HG02870 (cell line): ENCODE measurements at regions not wholly inside any gene's neighbourhood (a gene's known extent, or its start where the extent isn't known, plus 50 kb on each side); places are given as distances from the start of the nearest gene placed in this dataset.

Experiments
- ATAC-seq: cut with Tn5 transposase; IDR thresholded peaks from one replicate; pipeline ENCODE4 v1.9.1; 2021; ENCODE audit warnings: mild to moderate bottlenecking, moderate library complexity; ENCODE audit not compliant: unreplicated experiment

DNA sequence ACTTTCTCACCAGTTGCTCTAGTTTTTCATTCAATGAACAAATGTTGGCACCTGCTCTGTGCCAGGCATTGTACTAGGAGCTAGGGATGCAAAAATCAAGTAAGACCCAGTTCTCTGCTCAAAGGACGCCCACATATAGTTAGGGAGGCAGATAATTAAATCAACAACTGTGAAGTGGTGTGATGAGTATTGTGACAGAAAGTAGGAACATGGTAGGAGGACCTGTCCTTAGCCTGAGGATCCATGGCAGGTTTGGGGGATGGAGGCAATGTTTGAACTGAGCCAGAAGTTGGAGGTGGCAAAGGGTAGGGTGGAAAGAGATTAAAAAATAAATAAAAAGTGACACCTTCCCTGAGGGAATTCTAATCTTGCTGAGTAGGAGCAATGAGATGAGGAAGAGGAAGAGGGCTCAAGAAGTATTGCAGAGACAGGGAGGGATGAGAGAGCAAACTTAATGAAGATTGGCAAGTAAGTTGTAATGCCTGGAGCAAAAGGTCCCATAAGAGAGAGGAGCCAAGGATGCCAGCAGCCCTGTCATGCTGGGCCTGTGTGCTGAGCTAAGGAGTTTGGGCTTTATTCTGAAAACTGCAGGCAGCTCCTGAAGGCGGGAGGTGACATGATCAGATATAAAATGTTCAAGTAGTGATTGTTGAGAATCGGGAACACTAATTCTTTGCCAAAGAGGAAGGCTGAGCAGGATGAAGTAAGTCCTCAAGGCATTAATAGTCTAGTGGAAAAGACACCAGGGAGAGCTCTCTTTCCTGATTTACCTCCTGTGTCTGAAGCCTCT lies 184.3 kb upstream of the PPP2R3A start:
- no peak for ATAC-seq

DNA sequence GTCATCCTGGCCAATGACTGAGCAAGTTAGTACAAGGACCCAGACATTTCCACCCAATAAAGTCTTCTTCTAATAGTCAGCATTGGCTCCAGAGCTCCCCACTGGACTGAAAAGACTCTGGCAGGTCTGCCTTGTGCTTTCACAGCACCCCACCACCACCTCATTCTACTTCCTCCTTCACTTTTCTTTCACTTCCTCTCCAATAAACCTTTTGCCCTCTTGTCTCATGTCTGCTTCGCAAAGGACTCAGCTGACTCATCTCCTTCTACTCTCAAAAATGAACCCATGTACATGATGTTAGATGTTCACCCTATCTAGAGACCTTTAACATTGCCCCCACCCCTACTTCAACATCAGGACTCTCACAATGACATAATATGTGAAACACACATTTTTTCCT lies 181.0 kb upstream of the PPP2R3A start:
- peak; percentile 85 for ATAC-seq

DNA sequence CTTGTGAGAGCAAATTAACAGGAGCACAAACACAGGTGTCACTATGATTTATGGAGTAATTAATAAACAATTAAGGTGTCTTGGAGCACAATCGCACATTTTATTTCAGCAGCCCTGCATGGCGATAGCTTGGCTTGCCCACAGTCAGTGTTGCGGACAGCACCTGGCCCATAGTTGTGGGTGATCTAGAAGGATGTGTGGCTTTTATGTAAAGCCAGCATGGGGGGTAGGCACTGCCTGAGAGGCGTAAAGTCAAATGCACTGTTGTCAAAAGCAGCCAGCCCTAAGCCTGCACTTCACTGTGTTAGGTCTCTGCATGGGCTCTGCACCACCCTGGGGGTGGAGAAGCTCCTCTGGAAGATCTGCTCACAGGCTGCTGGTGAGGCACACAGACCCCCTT lies 177.4 kb upstream of the PPP2R3A start:
- ATAC-seq = no peak

DNA sequence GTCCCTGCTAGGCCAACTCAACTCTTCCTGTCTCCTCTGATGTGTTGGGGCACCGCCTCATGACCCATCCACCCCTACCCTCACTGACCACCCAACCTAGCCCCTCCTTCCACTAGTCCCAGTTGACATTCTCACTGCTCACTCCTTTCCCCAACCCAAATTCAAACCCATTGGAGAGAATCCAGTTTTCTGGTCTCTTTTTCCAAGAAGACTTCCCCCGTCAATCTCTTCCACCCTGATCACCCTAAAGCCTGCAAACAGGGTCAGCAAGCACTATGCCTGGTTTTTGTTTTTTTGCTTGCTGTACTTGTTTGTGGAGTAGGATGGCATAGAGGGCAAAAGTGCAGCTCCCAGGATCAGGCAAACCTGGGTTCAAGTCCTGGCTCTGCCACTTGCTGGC lies 176.6 kb upstream of the PPP2R3A start:
- no peak for ATAC-seq

DNA sequence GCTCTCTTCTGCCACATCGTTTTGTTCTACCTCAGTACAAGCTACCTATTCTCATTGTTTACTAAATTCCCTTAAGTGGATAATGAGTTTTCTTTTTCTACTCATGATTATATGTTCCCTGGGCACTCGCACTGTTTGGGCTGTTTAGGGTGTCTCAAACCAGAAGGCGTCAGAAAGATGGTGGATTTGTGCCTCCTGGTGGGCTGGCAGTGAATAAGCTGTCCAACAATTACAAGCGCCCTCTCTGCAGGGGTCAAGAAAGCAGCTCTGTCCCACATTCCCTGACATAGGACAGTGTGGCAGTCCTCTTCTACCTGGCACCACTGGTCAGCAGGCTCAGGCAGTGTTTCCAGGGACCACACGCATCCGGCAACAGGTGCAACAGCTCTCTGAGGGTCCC lies 173.4 kb upstream of the PPP2R3A start:
- no peak for ATAC-seq

DNA sequence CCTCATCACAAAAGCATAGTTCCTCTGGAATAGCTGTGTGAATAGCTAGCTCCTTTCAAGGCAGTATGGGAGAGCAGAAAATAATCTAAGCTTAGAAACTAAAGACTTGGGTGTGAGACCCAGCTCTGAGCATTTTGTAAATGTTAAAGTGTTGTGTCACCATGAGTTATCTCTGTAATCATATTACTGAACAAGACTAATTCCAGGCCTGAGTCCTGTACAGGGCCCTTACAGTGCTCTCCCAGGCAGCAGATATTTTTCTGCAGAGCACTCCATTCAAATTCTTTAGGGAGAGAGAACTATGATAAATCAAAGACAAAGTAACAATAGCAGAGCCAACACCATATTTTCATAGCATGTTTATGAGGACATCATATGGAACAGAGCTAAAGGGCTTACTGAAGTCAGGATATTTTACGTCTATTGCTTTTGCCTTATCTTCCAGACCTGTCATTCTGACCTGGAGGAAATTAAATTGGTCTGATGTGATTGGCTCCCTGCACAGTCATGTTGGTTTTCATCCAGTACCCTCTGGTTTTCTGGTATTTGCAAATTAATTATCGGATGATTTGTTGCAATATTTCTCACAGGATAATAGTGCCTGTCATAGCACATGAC lies 172.6 kb upstream of the PPP2R3A start:
- no peak for ATAC-seq

DNA sequence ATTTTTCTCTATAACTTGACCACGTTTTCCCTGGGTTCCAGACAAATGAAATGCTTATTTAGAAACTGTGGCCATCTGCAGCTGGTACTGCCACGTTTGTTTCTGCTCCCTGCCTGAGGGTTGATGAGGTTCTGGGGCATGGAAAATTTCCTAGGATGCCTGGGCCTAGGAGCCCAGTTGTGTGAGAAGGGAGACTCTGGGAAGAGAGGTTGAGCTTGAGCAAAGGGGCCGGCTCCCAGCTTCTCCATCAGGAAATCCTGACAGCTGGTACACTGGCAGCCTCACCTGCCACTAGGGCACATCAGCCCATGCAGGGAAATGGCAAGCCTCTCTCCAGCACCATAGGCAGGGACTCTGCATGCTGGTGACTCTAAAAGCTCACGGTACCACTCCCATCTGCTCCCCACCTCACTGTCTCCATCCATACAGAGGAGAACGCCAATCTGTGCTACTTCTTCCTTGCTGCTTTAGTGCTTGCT lies 165.4 kb upstream of the PPP2R3A start:
- no peak for ATAC-seq

DNA sequence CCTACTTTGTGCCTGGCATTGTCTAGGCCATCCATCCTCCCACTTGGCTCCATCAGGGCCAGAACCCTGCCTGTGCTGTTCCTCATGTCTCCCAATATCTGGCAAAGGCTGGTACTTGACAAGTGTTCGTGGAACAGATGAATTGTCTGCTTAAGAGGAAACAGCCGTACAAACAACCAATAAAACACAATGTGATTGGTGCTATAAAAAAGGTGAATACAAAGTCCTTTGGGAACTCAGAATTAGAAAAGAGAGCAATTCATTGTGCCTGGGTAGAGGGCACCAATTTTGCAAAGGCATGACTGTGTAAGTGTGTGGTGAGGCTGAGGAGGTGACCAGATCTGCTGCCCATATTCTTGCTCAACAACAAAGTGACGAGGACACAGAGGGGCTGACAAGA lies 164.5 kb upstream of the PPP2R3A start:
- no peak for ATAC-seq

DNA sequence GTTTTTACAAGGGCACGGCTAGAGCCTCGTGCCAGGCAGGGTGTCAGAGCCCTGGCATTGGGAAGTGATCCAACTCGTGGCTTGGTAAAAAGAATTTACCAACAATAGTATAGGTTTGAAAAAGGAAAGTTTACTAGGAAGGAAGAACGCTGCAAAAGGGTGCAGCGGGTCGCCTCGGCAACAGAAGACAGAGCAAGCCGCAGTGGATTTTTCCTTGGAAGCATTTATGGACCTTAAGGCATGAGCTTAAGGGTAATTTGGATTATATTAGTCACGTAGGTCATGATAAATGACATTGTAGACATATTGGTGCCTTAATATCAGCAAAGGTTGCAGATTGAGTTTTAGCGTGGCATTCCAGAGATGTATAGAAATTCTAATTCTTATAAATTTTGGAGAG lies 163.4 kb upstream of the PPP2R3A start:
- no peak for ATAC-seq

DNA sequence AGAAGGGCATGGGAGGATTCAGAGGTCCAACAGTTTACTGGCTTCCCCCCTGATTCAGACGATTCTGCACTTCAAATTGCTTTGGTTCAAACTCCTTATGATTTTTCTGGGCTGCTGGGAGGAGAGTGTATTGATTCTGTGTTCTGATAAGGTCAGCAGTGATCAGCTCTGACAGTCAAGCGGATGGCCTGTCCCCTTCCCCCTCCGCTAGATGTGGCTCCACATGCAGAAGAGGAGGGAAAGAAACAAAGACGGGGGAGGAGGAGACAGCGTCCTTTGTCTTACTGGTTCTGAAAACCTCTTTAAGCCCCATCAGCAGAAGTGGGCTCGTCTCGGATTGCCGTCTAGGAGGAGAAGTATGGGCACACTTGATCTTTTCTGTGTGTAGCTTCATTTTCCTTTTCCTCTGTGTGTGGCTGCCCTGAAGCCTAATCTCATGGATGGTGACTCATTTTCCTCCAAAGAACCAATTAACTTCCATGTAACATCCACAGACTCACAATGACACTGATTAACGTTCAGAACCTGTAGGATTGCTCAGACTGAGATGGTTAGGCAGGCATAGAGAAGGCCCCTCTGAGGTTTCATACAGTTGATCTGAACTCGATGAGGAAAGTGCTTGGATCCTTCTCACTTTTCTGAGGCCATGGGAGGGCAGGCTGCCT lies 162.4 kb upstream of the PPP2R3A start:
- no peak for ATAC-seq

DNA sequence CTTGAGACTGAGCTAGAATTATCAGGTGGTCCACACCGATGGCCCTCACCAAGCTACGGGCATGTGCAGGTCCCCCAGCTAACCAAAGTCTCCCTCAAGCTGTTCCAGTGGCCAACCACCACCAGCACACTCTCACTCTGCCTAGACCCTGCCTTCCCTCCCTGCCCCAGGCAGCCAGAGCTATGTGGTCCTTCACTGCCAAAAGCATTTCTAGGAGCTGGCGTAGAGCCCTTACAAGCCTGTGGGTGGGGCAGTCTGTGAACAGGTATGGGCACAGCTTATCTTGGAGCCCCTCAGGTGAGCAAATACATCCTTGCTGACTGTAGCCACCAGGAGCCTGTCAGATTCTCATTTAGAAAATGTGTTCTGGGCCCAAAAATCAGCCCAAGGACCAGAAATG lies 159.8 kb upstream of the PPP2R3A start:
- ATAC-seq = no peak

DNA sequence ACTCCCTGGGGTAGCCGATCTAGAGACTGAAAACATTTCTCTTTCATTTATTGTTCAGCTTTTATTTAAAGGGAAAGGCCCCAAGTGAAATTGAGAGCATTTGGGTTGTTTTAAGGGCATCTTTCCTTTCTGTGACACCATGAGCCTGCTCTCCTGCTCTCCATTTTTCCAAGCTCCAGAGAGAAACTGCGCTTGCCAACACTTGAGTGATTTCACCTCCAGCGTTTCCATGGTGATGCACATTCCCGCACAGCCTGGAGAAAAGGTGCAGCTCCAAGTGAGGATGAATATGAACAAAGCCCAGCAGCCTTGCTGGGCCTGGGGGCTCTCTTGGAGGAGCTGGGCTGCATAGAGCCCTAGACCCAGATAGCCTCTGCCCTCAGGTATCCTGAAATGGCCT lies 159.2 kb upstream of the PPP2R3A start:
- ATAC-seq = no peak

DNA sequence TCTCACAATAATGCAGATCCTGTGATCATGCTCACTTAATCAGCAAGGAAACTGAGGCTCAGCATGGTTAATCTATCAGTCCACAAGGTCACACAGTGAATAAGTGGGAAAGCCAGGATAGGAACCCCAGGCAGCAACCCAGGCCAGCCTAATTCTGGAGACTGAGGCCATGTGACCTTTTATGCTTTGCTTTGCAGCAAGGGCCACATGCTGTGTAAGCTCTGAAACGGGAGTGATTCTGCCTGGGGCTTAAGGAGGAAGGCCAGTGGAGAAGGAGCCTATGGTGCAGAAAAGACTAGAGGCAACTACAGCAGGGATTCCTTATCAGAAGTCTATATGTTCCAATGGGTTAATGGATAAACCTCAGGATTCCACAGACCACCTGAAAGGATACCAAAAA lies 157.6 kb upstream of the PPP2R3A start:
- ATAC-seq = no peak

DNA sequence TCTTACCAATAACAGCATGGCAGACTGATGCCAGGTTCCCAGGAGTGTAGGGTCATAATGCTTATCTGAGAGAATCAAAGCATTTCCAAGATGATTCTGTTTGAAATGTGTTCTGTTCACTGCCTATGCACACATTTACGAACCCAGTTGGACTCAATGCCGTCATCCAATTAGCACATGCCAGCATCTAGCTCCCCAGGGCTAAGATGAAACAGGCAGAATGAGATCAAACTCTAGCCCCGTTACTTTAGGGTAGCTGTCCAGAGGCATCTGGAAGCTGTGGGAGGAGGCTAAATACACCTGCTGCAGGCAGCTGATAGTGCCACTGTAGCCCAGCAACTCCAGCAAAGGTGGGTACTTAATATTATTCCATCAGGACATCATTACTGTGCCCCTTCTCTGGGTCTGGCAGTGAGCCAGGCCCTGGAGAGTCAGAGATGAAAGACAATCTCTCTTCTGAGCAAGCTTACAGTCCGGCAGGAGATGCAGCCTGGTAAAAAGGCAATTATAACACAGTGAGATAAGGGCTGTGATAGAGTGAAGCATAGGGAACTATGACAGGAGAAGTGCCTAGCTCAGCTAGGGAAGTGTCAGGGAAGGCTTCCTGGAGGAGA lies 156.4 kb upstream of the PPP2R3A start:
- ATAC-seq = no peak

DNA sequence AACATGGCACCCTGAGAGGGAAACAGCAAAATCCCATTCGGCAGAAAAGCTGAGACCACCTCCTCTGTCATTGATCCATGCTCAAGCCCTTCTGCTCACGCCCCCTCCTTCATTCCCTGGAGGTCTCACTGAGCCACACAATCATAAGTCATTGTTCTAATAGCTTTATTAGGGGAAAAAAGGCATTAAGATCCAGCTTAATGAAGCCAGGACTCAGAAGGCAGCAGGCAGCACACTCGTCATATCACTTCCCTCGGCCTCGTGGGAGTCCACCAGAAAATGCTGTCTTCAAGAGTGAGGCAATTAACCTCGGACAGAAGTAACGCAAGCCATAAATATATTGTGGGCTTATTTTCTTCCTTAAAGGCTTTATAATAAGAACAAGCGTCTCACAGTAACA lies 153.9 kb upstream of the PPP2R3A start:
- ATAC-seq = no peak

DNA sequence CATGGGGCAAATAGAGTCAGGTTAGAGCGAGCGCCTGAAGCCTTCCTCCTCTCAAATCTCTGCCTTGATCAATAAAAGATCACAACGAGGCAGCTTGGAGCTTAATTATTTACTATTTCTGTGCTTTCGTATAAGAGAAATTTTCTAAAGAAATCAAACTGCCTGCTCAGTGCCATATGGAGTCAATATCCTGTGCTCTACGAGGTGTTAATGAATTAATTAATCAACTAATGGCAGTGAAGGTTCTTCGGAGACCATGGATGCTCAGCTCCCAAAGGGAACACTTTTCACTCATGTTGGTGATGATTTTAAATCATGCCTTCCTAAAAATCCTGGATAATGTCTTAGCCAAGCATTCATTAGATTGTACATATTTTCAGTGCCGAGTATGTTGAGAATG lies 153.5 kb upstream of the PPP2R3A start:
- no peak for ATAC-seq

DNA sequence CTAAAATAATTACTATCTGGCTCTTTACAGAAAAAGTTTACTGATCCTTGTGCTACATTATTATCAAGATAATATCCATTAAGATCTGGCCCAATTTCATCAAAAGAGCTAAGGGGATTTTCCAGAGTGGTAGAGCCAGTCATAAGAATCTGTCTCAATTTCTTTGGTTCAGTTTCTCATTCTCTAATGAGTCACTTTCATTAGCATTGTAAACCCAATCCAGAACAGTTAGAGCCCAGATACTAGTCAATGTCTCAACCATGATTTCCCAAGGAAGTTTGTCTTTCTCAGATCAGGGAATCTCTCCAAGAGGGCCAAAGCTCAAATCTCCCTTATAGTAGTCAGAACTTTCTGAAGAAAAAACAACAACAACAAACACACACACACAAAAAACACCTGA lies 131.1 kb upstream of the PPP2R3A start:
- no peak for ATAC-seq

DNA sequence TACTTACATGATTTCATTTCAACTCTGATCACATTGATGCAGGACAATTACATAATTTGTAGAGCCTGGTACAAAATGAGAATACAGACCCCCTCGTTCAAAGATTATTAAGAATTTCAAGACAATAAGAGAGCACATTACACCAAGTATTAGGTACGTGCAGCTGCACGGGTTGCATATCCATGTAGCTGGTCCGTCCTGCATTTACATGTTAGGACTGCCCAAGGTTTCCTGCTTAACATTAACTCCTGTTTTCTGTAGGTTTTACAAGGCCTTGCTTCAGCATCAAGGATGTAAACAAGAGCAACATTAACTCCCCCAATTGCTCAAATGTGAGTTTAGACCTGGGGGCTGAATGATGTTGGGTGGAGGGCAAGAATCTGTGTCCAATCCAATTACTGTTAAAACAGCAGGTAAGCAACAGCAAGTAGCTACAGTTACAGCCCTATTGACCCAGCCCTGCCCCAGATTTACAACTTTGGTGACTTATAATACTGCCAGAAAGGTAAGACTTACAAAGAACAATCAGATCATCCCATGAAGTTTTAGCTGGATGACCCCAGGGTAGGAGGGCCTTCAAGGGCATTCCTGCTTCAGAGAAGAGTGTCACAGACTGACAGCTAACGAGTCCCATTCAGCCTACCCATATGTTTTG lies 127.4 kb upstream of the PPP2R3A start:
- ATAC-seq = no peak

DNA sequence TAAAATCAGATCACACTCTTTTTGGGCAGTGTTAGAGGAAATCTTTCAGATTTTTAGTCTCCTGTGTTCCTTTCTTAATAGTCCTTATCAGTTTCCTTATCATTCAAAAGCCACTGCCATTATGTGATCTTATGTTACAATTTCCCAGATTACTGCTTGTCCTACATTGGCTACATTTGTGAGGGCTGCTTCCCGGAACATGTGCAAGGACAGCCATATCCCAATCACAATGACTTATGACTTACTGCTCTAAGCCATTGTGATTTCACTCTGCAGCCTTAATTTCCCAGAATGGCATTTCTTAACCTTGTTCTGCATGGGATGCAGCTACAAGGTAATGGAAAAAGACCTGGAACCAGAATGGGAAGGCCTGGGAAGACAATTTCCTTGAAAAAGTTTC lies 125.1 kb upstream of the PPP2R3A start:
- no peak for ATAC-seq

DNA sequence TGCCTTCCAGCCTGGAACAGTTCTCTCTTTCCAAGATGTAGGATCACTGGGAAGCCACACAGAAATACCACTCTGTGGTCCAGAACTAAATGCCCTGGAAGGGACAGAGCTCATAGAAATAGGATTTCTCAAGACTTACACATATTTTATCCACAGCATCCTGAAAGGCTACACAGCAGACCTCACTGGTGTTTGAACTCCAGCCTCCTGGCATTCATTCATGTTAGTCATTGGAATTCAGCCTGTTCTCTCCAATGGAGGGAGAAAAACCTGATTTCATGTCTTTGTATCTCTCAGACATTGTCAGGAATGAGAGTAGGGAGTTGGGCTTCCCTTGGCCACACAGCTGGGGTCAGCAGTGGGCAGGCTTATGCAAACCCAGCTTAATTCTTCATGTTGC lies 121.1 kb upstream of the PPP2R3A start:
- ATAC-seq = no peak

DNA sequence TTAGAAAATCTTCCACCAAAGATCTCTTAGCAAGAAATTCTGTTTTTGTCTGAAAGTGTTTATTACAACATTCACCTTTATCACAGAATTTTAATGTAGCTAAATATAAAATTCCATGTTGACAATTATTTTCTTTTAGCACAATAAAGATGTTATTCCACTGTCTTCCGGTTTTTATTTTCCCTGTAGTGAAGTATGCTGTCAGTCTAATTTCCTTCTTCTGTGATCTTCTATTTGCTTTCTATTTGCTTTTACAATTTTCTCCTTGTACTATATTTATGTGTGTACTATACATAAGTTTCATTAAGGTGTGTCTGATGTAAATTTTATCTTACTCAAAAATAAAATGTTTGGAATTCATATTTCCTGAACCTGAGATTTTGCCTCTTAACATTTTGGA lies 117.5 kb upstream of the PPP2R3A start:
- no peak for ATAC-seq
